RWPE1 (cell line): ENCODE measurements at regions not wholly inside any gene's neighbourhood (a gene's known extent, or its start where the extent isn't known, plus 50 kb on each side); places are given as distances from the start of the nearest gene placed in this dataset.

Source experiments
- CTCF ChIA-PET: fragments of 350-600 bp; sonication (Branson Sonifier 250); formaldehyde crosslinking; extraction: SDS; loops from one replicate; lab custom pipeline; 2021; lab: Yijun Ruan, JAX
- POLR2A ChIA-PET: fragments of 400-600 bp; formaldehyde crosslinking; extraction: SDS; loops from one replicate; lab custom pipeline; 2020; ENCODE audit warnings: antibody characterized with exemption; ENCODE audit not compliant: low non-redundant PET; lab: Yijun Ruan, JAX
- DNase-seq: peaks from one replicate; pipeline ENCODE4 v3.0.0; 2012; ENCODE audit warnings: low spot score
- H3K27ac ChIP-seq: fragments of 450-650 bp; 2 replicates; pipeline ENCODE4 v1.5.1; 2017
- TF ChIP-seq, protein P1 (sequence below): fragments of 450-650 bp; conservative IDR thresholded peaks from 2 replicates; pipeline ENCODE4 v1.5.1; 2017; ENCODE audit warnings: low read depth, mild to moderate bottlenecking

- no peak for DNase-seq
- ChIA-PET CTCF (interaction anchor here (0.7 kb wide), 1 partner anchor 1855 kb away, joined by 3 read pairs; no protein-coding TSS in a partner anchor), POLR2A (no interaction called here)
- H3K27ac ChIP-seq = no peak overlapping the region
- TF ChIP-seq, protein P1, sequence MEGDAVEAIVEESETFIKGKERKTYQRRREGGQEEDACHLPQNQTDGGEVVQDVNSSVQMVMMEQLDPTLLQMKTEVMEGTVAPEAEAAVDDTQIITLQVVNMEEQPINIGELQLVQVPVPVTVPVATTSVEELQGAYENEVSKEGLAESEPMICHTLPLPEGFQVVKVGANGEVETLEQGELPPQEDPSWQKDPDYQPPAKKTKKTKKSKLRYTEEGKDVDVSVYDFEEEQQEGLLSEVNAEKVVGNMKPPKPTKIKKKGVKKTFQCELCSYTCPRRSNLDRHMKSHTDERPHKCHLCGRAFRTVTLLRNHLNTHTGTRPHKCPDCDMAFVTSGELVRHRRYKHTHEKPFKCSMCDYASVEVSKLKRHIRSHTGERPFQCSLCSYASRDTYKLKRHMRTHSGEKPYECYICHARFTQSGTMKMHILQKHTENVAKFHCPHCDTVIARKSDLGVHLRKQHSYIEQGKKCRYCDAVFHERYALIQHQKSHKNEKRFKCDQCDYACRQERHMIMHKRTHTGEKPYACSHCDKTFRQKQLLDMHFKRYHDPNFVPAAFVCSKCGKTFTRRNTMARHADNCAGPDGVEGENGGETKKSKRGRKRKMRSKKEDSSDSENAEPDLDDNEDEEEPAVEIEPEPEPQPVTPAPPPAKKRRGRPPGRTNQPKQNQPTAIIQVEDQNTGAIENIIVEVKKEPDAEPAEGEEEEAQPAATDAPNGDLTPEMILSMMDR = no peak
Observed at GRCh38 chr2:234722176-234722575, 225.3 kb upstream of the ARL4C start.

- POLR2A ChIA-PET = no interaction called here
- no peak for DNase-seq
- TF ChIP-seq, protein P1 = no peak
- CTCF ChIA-PET = interaction anchor here (0.6 to 0.7 kb wide), 2 partner anchors 28 to 86 kb away, joined by 3 read pairs; no protein-coding TSS in a partner anchor
- no peak overlapping the region for H3K27ac ChIP-seq
Observed at GRCh38 chr2:234719116-234719716, 222.3 kb upstream of the ARL4C start.

DNA sequence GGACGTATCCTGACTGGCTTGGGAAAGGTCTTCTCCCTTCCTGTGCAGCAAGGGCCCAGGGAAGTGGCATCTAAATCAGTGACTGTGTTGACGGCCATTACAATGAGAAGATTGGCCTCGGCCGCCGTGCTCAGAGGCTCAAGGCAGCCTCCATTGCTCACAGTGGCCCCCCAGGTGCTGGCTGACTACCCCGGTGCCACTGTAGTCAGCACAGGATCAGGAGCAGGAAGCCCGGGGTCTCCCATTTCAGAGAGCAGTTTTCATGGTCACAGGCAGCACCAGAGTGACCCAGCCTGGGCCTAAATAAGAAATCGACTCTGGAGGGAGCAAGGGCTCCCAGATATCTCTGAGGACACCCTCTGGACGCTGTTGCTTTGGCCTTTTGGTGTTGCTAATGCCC is 219.4 kb upstream of the ARL4C start:
- CTCF ChIA-PET = no interaction called here
- TF ChIP-seq, protein P1 = no peak
- POLR2A ChIA-PET = no interaction called here
- no peak for DNase-seq
- no peak overlapping the region for H3K27ac ChIP-seq

DNA sequence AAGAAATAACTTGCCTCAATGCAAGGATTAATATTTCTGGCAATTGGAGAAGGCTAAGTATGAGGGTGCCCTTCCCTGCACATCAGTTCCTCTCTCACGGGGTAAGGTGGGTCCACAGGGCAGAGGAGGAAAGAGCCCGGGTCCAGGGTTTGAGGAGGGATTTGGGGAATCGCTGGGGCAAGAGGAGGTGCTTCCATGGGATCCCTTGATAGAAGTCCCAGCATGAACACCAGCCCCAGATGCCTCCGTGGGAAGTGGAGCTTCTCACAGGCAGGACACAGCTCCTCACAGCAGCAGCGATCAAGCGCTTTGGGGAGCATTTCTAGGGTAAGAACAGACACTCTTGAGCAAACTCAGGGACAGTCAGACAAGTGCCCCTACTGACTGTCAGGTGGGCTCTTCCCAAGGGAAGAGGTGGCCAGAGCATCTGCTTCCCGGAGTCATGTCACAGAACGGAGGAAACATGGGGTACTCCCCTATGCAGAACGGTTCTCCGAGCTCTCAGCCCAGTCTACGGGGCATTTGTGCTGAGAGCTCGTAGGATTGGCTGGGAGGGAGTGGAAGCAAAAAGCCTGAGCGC is 218.9 kb upstream of the ARL4C start:
- H3K27ac ChIP-seq = no peak overlapping the region
- ChIA-PET POLR2A (no interaction called here), CTCF (interaction anchor here (0.5 kb wide), 1 partner anchor 24 kb away, joined by 3 read pairs; no protein-coding TSS in a partner anchor)
- no peak for DNase-seq
- TF ChIP-seq, protein P1 = no peak

DNA sequence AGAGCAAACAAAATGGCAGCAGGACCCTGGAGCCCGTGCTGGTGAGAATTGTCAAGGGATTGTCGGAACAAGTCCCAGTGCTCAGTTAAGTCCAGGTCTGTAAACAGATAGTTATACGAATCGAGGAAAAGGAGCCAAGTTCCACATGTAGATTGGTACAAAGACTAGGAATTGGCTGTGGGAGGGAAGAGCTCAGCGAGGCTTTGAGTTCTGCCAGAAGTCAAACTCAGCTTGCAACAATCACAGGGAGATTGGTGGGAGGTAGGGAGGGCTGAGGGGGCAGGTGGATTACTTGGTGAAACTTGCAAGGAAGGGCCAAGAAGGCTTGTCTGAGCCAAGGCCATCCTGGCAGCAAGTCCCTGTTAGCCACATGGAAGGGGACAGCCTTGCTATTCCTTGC is 217.8 kb upstream of the ARL4C start:
- TF ChIP-seq, protein P1 = no peak
- CTCF ChIA-PET = interaction anchor here (0.5 kb wide), 1 partner anchor 168 kb away, joined by 5 read pairs; no protein-coding TSS in a partner anchor
- no peak for DNase-seq
- H3K27ac ChIP-seq = no peak overlapping the region
- POLR2A ChIA-PET = no interaction called here

DNA sequence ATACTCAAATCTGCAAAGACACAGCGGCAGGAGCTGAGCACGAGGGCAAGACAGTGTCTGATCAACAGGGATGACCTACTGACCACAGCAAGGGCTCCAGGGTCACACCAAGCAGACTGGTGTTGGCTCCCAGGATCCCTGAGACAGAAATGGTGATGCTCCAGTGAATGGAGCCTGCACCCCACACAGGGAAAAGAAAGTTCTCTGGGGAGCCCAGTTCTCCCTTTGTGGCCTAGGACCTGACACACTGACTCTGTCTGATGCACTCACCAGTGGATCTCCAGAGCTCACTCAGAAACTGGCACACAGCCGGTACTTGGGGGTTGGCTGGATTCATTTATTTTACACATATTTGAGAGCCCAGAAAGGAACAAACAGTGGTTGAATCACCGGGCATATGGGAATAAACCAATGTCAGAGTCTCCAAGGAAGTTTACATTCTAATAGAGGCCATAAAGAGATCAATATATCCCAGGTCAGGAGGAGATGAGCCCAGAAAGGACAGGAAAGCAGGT is 215.6 kb upstream of the ARL4C start:
- ChIA-PET POLR2A (no interaction called here), CTCF (no interaction called here)
- TF ChIP-seq, protein P1 = no peak
- DNase-seq = no peak
- no peak overlapping the region for H3K27ac ChIP-seq
